ENCODE measurements at regions not wholly inside any gene's neighbourhood (a gene's known extent, or its start where the extent isn't known, plus 50 kb on each side); places are given as distances from the start of the nearest gene placed in this dataset.

DNA sequence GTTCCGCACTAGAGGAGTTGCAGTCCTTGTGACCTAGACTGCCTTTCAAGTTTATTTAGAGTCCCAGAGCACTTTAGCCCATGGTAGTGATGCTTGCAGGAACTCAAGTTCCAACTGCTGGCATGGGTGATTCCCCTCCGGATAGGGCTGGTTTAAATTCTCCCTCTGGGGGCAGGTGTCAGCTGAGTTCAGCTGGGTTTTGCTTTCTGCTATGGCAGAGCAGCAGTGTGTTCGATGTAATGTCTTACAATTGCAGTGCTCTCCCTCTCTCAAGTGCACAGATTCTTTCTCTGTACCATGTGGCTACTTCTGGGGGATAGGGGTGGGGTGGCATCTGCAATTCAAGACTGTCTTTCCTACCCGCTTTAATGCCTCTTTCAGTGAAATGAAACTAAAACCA lies 164.8 kb upstream of the ZIC3 start:
- no peaks in the 10 kb centered on the region for H3K4me1 ChIP-seq
- intact Hi-C loops (cut with DNase I): no loop called here
- H3K27ac ChIP-seq: no peak overlapping the region
- DNase-seq: no peak
- no peaks in the 10 kb centered on the region for H3K9me3 ChIP-seq
- H3K9ac ChIP-seq (ENCODE audit: low read depth in 2 of 2, low read length in 2 of 2): no peak overlapping the region
- TF ChIP-seq, protein P1, sequence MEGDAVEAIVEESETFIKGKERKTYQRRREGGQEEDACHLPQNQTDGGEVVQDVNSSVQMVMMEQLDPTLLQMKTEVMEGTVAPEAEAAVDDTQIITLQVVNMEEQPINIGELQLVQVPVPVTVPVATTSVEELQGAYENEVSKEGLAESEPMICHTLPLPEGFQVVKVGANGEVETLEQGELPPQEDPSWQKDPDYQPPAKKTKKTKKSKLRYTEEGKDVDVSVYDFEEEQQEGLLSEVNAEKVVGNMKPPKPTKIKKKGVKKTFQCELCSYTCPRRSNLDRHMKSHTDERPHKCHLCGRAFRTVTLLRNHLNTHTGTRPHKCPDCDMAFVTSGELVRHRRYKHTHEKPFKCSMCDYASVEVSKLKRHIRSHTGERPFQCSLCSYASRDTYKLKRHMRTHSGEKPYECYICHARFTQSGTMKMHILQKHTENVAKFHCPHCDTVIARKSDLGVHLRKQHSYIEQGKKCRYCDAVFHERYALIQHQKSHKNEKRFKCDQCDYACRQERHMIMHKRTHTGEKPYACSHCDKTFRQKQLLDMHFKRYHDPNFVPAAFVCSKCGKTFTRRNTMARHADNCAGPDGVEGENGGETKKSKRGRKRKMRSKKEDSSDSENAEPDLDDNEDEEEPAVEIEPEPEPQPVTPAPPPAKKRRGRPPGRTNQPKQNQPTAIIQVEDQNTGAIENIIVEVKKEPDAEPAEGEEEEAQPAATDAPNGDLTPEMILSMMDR (IDR thresholded peaks at IDR 0.05): no peak
- H3K4me3 ChIP-seq: no peak overlapping the region
- no peaks in the 10 kb centered on the region for H3K27me3 ChIP-seq
- H3K36me3 ChIP-seq: no peaks in the 10 kb centered on the region

DNA sequence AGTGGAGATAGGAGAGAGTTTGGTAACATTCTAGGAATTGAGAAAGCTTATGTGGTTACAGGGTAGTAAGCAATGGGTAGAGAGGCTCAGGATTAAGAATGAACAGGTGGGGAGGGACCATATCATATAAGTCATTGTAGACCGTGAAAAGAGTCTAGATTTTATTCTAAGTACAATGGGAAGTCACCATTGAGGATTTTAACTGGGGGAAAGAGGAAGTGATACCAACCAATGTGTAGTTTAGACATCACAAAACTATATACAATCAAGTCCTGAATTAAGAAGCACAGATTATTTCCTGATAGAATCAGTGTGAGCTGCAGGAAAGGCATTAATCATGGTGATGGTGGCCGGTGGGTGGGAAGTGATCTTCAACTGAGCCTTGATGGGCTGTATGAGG lies 178.3 kb upstream of the ZIC3 start:
- Histone ChIP-seq H3K36me3 (no peaks in the 10 kb centered on the region), H3K27ac (no peak overlapping the region), H3K4me1 (no peaks in the 10 kb centered on the region), H3K27me3 (no peaks in the 10 kb centered on the region), H3K4me3 (no peak overlapping the region), H3K9ac (ENCODE audit: low read depth in 2 of 2, low read length in 2 of 2) (no peak overlapping the region), H3K9me3 (no peaks in the 10 kb centered on the region)
- no peak for DNase-seq
- intact Hi-C loops (cut with DNase I): no loop called here
- TF ChIP-seq, protein P1 (IDR thresholded peaks at IDR 0.05): no peak

DNA sequence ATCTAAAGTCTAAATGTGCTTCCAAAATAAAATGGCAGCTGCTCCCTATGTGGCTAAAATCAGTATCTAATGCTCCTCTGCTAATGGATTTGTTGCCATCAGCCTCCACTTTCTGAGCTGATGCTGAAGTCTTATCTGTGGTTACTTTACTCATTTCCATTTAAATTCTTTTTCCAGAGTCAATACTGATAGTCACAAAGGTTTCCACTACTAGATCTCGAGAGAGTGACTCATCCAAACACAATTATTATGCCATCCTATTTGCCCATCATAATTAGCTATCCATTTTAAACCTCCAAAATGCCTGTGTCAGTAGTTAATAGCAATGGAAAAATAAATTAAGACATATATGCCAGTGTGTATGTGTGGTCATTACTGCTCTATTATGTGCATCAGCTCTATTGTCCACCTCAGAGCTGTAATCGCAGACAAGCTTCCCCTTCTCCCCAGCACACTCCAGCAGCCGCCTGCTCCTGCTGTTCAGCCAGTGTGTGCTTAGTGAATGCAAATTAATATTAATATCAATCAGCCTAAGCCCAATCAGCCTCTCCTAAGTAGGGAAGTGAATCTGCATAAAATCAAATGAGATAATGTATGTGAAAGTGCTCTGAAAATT lies 199.8 kb upstream of the ZIC3 start:
- H3K36me3 ChIP-seq: no peaks in the 10 kb centered on the region
- H3K9ac ChIP-seq (ENCODE audit: low read depth in 2 of 2, low read length in 2 of 2): no peak overlapping the region
- no peak for DNase-seq
- no peaks in the 10 kb centered on the region for H3K27me3 ChIP-seq
- no peaks in the 10 kb centered on the region for H3K4me1 ChIP-seq
- H3K9me3 ChIP-seq: no peaks in the 10 kb centered on the region
- no peak overlapping the region for H3K27ac ChIP-seq
- no peak overlapping the region for H3K4me3 ChIP-seq
- TF ChIP-seq, protein P1 (IDR thresholded peaks at IDR 0.05): no peak
- intact Hi-C loops (cut with DNase I): no loop called here

DNA sequence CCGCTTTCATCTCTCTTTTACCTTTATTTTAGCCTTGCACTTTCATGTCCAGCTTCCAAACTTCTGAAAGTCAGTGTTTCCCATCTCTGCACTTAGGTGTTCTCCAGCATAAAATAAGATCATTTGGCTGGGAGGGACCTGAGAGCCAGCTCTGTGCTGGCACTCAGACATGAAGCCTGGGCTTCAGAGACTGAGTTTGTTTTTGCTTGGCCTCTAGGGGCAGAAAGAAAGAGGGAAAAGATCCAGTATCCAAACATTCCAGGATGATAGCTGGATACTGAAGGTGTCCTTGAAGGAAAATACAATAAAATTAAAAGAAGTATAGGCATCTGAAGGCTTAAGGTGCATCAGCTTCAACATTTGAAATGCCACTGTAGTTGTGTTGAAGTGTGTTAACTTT lies 202.4 kb upstream of the ZIC3 start:
- H3K27ac ChIP-seq: no peak overlapping the region
- no peak overlapping the region for H3K4me3 ChIP-seq
- TF ChIP-seq, protein P1 (IDR thresholded peaks at IDR 0.05): no peak
- no peaks in the 10 kb centered on the region for H3K4me1 ChIP-seq
- H3K36me3 ChIP-seq: no peaks in the 10 kb centered on the region
- intact Hi-C loops (cut with DNase I): no loop called here
- H3K27me3 ChIP-seq: no peaks in the 10 kb centered on the region
- H3K9me3 ChIP-seq: no peaks in the 10 kb centered on the region
- no peak for DNase-seq
- no peak overlapping the region for H3K9ac ChIP-seq (ENCODE audit: low read depth in 2 of 2, low read length in 2 of 2)

DNA sequence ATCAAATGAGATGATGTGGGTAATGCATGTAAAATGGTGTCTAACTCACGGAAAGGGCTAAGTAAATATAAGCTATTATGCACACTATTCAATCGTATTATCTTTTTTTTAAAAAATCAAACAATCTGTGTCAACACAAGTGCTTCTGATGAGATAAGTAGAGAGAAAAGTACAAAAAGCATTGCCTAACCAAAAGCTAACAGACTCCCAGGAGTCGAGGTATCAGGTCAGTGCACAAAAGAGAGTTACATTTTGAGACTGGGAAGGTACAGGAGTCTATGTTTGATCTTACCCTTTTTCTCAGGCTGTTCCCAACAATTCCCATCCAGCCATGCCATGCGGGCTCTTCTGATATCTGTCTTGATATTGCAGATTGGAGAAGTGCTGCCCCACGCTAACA lies 203.3 kb upstream of the ZIC3 start:
- TF ChIP-seq, protein P1 (IDR thresholded peaks at IDR 0.05): no peak
- Histone ChIP-seq H3K36me3 (no peaks in the 10 kb centered on the region), H3K4me3 (no peak overlapping the region), H3K27me3 (no peaks in the 10 kb centered on the region), H3K4me1 (no peaks in the 10 kb centered on the region), H3K9ac (ENCODE audit: low read depth in 2 of 2, low read length in 2 of 2) (no peak overlapping the region), H3K9me3 (no peaks in the 10 kb centered on the region), H3K27ac (no peak overlapping the region)
- intact Hi-C loops (cut with DNase I): no loop called here
- DNase-seq: no peak

All from colonic mucosa (tissue), 4 donors.